Endothelial cell of umbilical vein (primary cell): ENCODE measurements at regions not wholly inside any gene's neighbourhood (a gene's known extent, or its start where the extent isn't known, plus 50 kb on each side); places are given as distances from the start of the nearest gene placed in this dataset.

Experiments
- BruUV-seq: library from RNA; stranded (reverse); fragments of 400-500 nt; replicated peaks from 2 replicates; lab custom pipeline; 2021; lab: Mats Ljungman, UMichigan
- CTCF ChIA-PET: fragments of 300-600, 350-600 bp; sonication (Branson Sonifier 250); formaldehyde crosslinking; loops from one replicate; lab custom pipeline; 2021; ENCODE audit warnings: antibody characterized with exemption, inconsistent platforms; lab: Charles Lee
- POLR2A ChIA-PET: fragments of 300-600, 350-600 bp; sonication (Branson Sonifier 250); formaldehyde crosslinking; loops from one replicate; lab custom pipeline; 2021; ENCODE audit warnings: antibody characterized with exemption, inconsistent platforms; lab: Charles Lee
- DNase-seq: peaks from one replicate; pipeline ENCODE4 v3.0.0-alpha.2; 2011; ENCODE audit warnings: low read depth, low spot score
- FAIRE-seq: peaks from 2 replicates; lab custom pipeline; 2011; peaks lifted over from hg19 to GRCh38; lab: Jason Lieb, UNC
- H2AFZ ChIP-seq: 2 replicates; pipeline ENCODE4 v1.6.0; 2012; ENCODE audit warnings: low read depth, low read length, control low read depth, inconsistent platforms
- H3K27ac ChIP-seq: 2 replicates; pipeline ENCODE4 v1.5.1; 2011; ENCODE audit warnings: low read depth, mild to moderate bottlenecking, control low read depth, low read length, moderate library complexity; ENCODE audit not compliant: insufficient read depth
- H3K27me3 ChIP-seq, 2 experiments: 2 replicates each; pipeline versions ENCODE4 v1.6.0 to v1.6.1; 2011; ENCODE audit warnings: low read length in 2 of 2, mixed read lengths in 1 of 2; ENCODE audit not compliant: control insufficient read depth in 2 of 2, insufficient read depth in 2 of 2
- H3K36me3 ChIP-seq, 2 experiments: 2 replicates in 1 of 2; 3 replicates in 1 of 2; pipeline ENCODE4 v1.5.1; 2011; ENCODE audit warnings: low read length in 2 of 2, mild to moderate bottlenecking in 1 of 2, moderate library complexity in 1 of 2; ENCODE audit not compliant: control insufficient read depth in 2 of 2, insufficient read depth in 2 of 2; ENCODE audit errors: extremely low read depth in 1 of 2
- H3K4me1 ChIP-seq: 3 replicates; pipeline ENCODE4 v1.5.1; 2011; ENCODE audit warnings: mild to moderate bottlenecking, low read length; ENCODE audit not compliant: control insufficient read depth, insufficient read depth; ENCODE audit errors: extremely low read depth
- H3K4me2 ChIP-seq: 2 replicates; pipeline ENCODE4 v1.6.1; 2011; ENCODE audit warnings: low read length, control low read depth, mixed read lengths; ENCODE audit not compliant: insufficient read depth
- H3K4me3 ChIP-seq, 3 experiments: fragments of 200-600 bp in 1 of 3; sonication (generic), shearing (Covaris generic) in 1 of 3; replicated peaks in 1 of 3; 2 replicates each; pipeline ENCODE4 v1.5.1; 2011 to 2016; ENCODE audit warnings: control low read depth in 3 of 3, low read length in 3 of 3, mild to moderate bottlenecking in 2 of 3, inconsistent platforms in 1 of 3, low read depth in 1 of 3, moderate library complexity in 1 of 3; ENCODE audit not compliant: insufficient read depth in 1 of 3
- H3K79me2 ChIP-seq: 2 replicates; pipeline ENCODE4 v1.6.0; 2012; ENCODE audit warnings: low read length, inconsistent platforms; ENCODE audit not compliant: control insufficient read depth, insufficient read depth
- H3K9ac ChIP-seq: replicated peaks from 2 replicates; pipeline ENCODE3; 2011; ENCODE audit warnings: low read length, control low read depth; ENCODE audit not compliant: insufficient read depth; ENCODE audit errors: extremely low read depth
- H3K9me1 ChIP-seq: replicated peaks from 3 replicates; pipeline ENCODE4 v1.6.0; 2011; ENCODE audit warnings: mild to moderate bottlenecking, low read length; ENCODE audit not compliant: control insufficient read depth, insufficient read depth; ENCODE audit errors: extremely low read depth
- H3K9me3 ChIP-seq: replicated peaks from 2 replicates; pipeline ENCODE4 v1.5.1; 2012; ENCODE audit warnings: low read length, inconsistent platforms; ENCODE audit not compliant: control insufficient read depth, insufficient read depth
- H4K20me1 ChIP-seq: replicated peaks from 2 replicates; pipeline ENCODE3; 2011; ENCODE audit warnings: mild to moderate bottlenecking, low read length; ENCODE audit not compliant: control insufficient read depth, insufficient read depth; ENCODE audit errors: extremely low read depth
- CTCF ChIP-seq, 2 donors: IDR thresholded peaks; 1 replicate in 1 of 2; 2 replicates in 1 of 2; pipeline ENCODE4 v1.5.1; 2011; ENCODE audit warnings: low read length in 2 of 2, mild to moderate bottlenecking in 2 of 2, moderate library complexity in 2 of 2, control low read depth in 1 of 2, inconsistent platforms in 1 of 2, low read depth in 1 of 2; ENCODE audit not compliant: insufficient read depth in 1 of 2; ENCODE audit errors: extremely low read depth in 1 of 2
- EZH2 ChIP-seq: IDR thresholded peaks from 2 replicates; pipeline ENCODE4 v1.6.1; 2012; ENCODE audit warnings: borderline replicate concordance, low read depth, mild to moderate bottlenecking, moderate library complexity, low read length, inconsistent platforms; ENCODE audit not compliant: severe bottlenecking
- FOS ChIP-seq: IDR thresholded peaks from 2 replicates; pipeline ENCODE4 v1.6.1; 2011; ENCODE audit warnings: mild to moderate bottlenecking, low read length, moderate library complexity, borderline replicate concordance; ENCODE audit not compliant: insufficient read depth
- GATA2 ChIP-seq: IDR thresholded peaks from 2 replicates; pipeline ENCODE4 v1.7.0; 2011; ENCODE audit warnings: low read depth, mild to moderate bottlenecking, moderate library complexity, mixed read lengths, low read length; ENCODE audit not compliant: insufficient read length, insufficient read depth
- JUN ChIP-seq: IDR thresholded peaks from 2 replicates; pipeline ENCODE4 v1.6.1; 2011; ENCODE audit warnings: borderline replicate concordance, low read depth; ENCODE audit not compliant: insufficient read length, insufficient read depth
- MAX ChIP-seq: IDR thresholded peaks from 2 replicates; pipeline ENCODE4 v1.6.1; 2011; ENCODE audit not compliant: insufficient read depth, insufficient read length
- MYC ChIP-seq: IDR thresholded peaks from one replicate; pipeline ENCODE4 v1.6.1; 2011; ENCODE audit warnings: mild to moderate bottlenecking, low read depth, low read length
- POLR2A ChIP-seq: IDR thresholded peaks from 2 replicates; pipeline ENCODE4 v1.6.1; 2012; ENCODE audit warnings: low read depth, mild to moderate bottlenecking, control low read depth, low read length
- POLR2AphosphoS5 ChIP-seq: IDR thresholded peaks from 2 replicates; pipeline ENCODE4 v1.6.1; 2012; ENCODE audit warnings: low read depth, mild to moderate bottlenecking, control low read depth, low read length, moderate library complexity; ENCODE audit not compliant: insufficient read depth
- dilution Hi-C: fragments of 300-500 bp; cut with MboI; formaldehyde crosslinking; loops from one replicate; pipeline ENCODE4 v1.15.0; 2019; ENCODE audit warnings: low sequenced_read_pairs; ENCODE audit not compliant: extremely low pct_ligation_motif_present
- intact Hi-C: fragments of 100-400 bp; cut with micrococcal nuclease; formaldehyde crosslinking; loops from one replicate; pipeline ENCODE4 v1.10.0; 2022

GRCh38 chr4:62835631-62836030 lies 1573.6 kb downstream of the TECRL start:
- ChIA-PET CTCF (no interaction called here), POLR2A (no interaction called here)
- H4K20me1 ChIP-seq: no peaks in the 10 kb centered on the region
- H3K27me3 ChIP-seq: no peaks in the 10 kb centered on the region
- no peak for FAIRE-seq
- H3K79me2 ChIP-seq: no peaks in the 10 kb centered on the region
- intact Hi-C loops (no loop called here), dilution Hi-C loops (no loop called here)
- no peaks in the 10 kb centered on the region for H3K4me1 ChIP-seq
- no peak overlapping the region for H3K9ac ChIP-seq
- H3K4me3 ChIP-seq: no peak overlapping the region
- no peak for TF ChIP-seq FOS
- TF ChIP-seq MAX: no peak
- no peak for TF ChIP-seq POLR2AphosphoS5
- no peak for TF ChIP-seq MYC
- TF ChIP-seq POLR2A: no peak
- TF ChIP-seq JUN: no peak
- no peaks in the 10 kb centered on the region for H3K9me1 ChIP-seq
- no peaks in the 10 kb centered on the region for H3K36me3 ChIP-seq
- no TSS peak for BruUV-seq
- no peak overlapping the region for H3K4me2 ChIP-seq
- H2AFZ ChIP-seq: no peak overlapping the region
- DNase-seq: no peak
- no peak overlapping the region for H3K27ac ChIP-seq
- peaks cover 6% of the 10 kb centered on the region for H3K9me3 ChIP-seq

GRCh38 chr4:62822306-62822705 lies 1586.9 kb downstream of the TECRL start:
- FAIRE-seq (no peak), DNase-seq (no peak)
- H3K36me3 ChIP-seq: no peaks in the 10 kb centered on the region
- no peaks in the 10 kb centered on the region for H3K27me3 ChIP-seq
- H3K27ac ChIP-seq: no peak overlapping the region
- no peaks in the 10 kb centered on the region for H3K9me1 ChIP-seq
- dilution Hi-C loops (no loop called here), intact Hi-C loops (no loop called here)
- H3K79me2 ChIP-seq: no peaks in the 10 kb centered on the region
- no TSS peak for BruUV-seq
- no peak overlapping the region for H3K9ac ChIP-seq
- no peak overlapping the region for H3K4me3 ChIP-seq
- no peaks in the 10 kb centered on the region for H3K9me3 ChIP-seq
- H3K4me1 ChIP-seq: no peaks in the 10 kb centered on the region
- ChIA-PET CTCF (no interaction called here), POLR2A (no interaction called here)
- no peak overlapping the region for H2AFZ ChIP-seq
- no peak overlapping the region for H3K4me2 ChIP-seq
- TF ChIP-seq CTCF (IDR thresholded peaks at IDR 0.05; ENCODE audit: extremely low read depth in 1 of 2, insufficient read depth in 1 of 2, low read depth in 1 of 2, low read length in 2 of 2) (no peak), MYC (no peak), FOS (no peak), POLR2A (no peak), EZH2 (no peak), JUN (no peak), GATA2 (no peak), MAX (no peak)
- H4K20me1 ChIP-seq: no peaks in the 10 kb centered on the region
